SK-N-SH treated with all-trans-retinoic acid at 6 μM for 48 hours (cell line): ENCODE measurements at regions not wholly inside any gene's neighbourhood (a gene's known extent, or its start where the extent isn't known, plus 50 kb on each side); places are given as distances from the start of the nearest gene placed in this dataset.

Experiments
- ARNTL ChIP-seq: fragments of 450-650 bp; formaldehyde crosslinking; IDR thresholded peaks from 2 replicates; pipeline ENCODE4 v1.5.0; 2020; ENCODE audit warnings: low read depth, mild to moderate bottlenecking, moderate library complexity, borderline replicate concordance
- BACH2 ChIP-seq: fragments of 250-450 bp; sonication (Bioruptor Pico); IDR thresholded peaks from 2 replicates; pipeline ENCODE4 v1.9.0; 2021; ENCODE audit warnings: mild to moderate bottlenecking, borderline replicate concordance
- CREB5 ChIP-seq: fragments of 250-450 bp; sonication (Bioruptor Pico); IDR thresholded peaks from 2 replicates; pipeline ENCODE4 v1.5.1; 2020; ENCODE audit warnings: low read depth, mild to moderate bottlenecking, moderate library complexity
- POU6F1 ChIP-seq: fragments of 250-450 bp; sonication (Bioruptor Pico); IDR thresholded peaks from 2 replicates; pipeline ENCODE4 v1.8.0; 2021; ENCODE audit warnings: low read depth, mild to moderate bottlenecking, moderate library complexity, borderline replicate concordance
- PPARA ChIP-seq: fragments of 250-450 bp; sonication (Bioruptor Pico); IDR thresholded peaks from 2 replicates; pipeline ENCODE4 v1.5.0; 2020; ENCODE audit warnings: mild to moderate bottlenecking, borderline replicate concordance
- SNAI2 ChIP-seq: fragments of 250-450 bp; sonication (Bioruptor Pico); IDR thresholded peaks from 2 replicates; pipeline ENCODE4 v1.5.0; 2020; ENCODE audit warnings: mild to moderate bottlenecking, moderate library complexity

- no peak for TF ChIP-seq POU6F1 (CRISPR knock-in tag)
- no peak for TF ChIP-seq CREB5 (CRISPR knock-in tag)
- no peak for TF ChIP-seq SNAI2
- no peak for TF ChIP-seq PPARA (CRISPR knock-in tag)
- no peak for TF ChIP-seq BACH2
- no peak for TF ChIP-seq ARNTL (CRISPR knock-in tag)
Measured at GRCh38 chr6:91094806-91095475, 508.1 kb upstream of the MAP3K7 start.
